Heart left ventricle (tissue), 16 donors: ENCODE measurements at regions not wholly inside any gene's neighbourhood (a gene's known extent, or its start where the extent isn't known, plus 50 kb on each side); places are given as distances from the start of the nearest gene placed in this dataset.

Experiments
- ATAC-seq, 4 donors: fragments of 200-7000 bp; cut with Tn5 transposase; one replicate each; pipeline ENCODE4 v1.9.1; 2020 to 2022; ENCODE audit warnings: moderate library complexity in 4 of 4, mild to moderate bottlenecking in 3 of 4, moderate number of reproducible peaks in 1 of 4
- DNase-seq, 5 donors: peaks; one replicate each; pipeline ENCODE4 v3.0.0-alpha.2; 2020
- H3K27ac ChIP-seq, 12 donors: fragments of 200-600 bp; sonication (generic) in 4 of 12; one replicate each; pipeline versions ENCODE4 v1.5.0 to v1.8.0; 2016 to 2022; ENCODE audit warnings: mild to moderate bottlenecking in 2 of 12
- H3K27me3 ChIP-seq, 9 donors: fragments of 200-600 bp; sonication (generic) in 2 of 9; one replicate each; pipeline versions ENCODE4 v1.5.1 to v1.8.0; 2016 to 2022; ENCODE audit warnings: mild to moderate bottlenecking in 3 of 9
- H3K36me3 ChIP-seq, 9 donors: fragments of 200-600 bp; sonication (generic) in 2 of 9; one replicate each; pipeline versions ENCODE4 v1.5.0 to v1.8.0; 2018 to 2022; ENCODE audit warnings: mild to moderate bottlenecking in 2 of 9
- H3K4me1 ChIP-seq, 12 donors: fragments of 200-600 bp; sonication (generic) in 4 of 12; one replicate each; pipeline versions ENCODE4 v1.5.0 to v1.8.0; 2016 to 2022; ENCODE audit warnings: mild to moderate bottlenecking in 3 of 12
- H3K4me3 ChIP-seq, 12 donors: fragments of 200-600 bp; sonication (generic) in 4 of 12; one replicate each; pipeline versions ENCODE4 v1.5.0 to v1.8.0; 2017 to 2022; ENCODE audit warnings: mild to moderate bottlenecking in 9 of 12, moderate library complexity in 4 of 12
- H3K9me3 ChIP-seq, 12 donors: fragments of 200-600 bp; sonication (generic) in 4 of 12; one replicate each; pipeline versions ENCODE4 v1.5.0 to v1.8.0; 2016 to 2022; ENCODE audit warnings: mild to moderate bottlenecking in 1 of 12
- POLR2A ChIP-seq, 2 donors: fragments of 450-650 bp; IDR thresholded peaks; one replicate each; pipeline ENCODE4 v1.6.1; 2017; ENCODE audit warnings: antibody characterized with exemption in 2 of 2, mild to moderate bottlenecking in 2 of 2, moderate library complexity in 2 of 2
- WGBS, 4 donors: extraction: QIAGEN DNeasy Blood & Tissue Kit in 2 of 4; methylation state at CpG; one replicate each; pipeline versions ENCODE4 v1.1.5 to v1.1.7; 2013 to 2018; 5-methylcytosine and 5-hydroxymethylcytosine counted together
- intact Hi-C, 10 donors: fragments of 100-400 bp; cut with DNase I; formaldehyde crosslinking; loops; one replicate each; pipeline versions ENCODE4 v1.11.1 to v1.14.2; 2022
- TF ChIP-seq, protein P1 (sequence below), 12 donors: fragments of 200-600 bp; sonication (generic) in 4 of 12; IDR thresholded peaks; one replicate each; pipeline versions ENCODE4 v1.5.0 to v1.8.0; 2018 to 2022; ENCODE audit warnings: antibody characterized with exemption in 12 of 12, mild to moderate bottlenecking in 5 of 12
- donor health status: ischemic (EF 13 %, LVEDD 7.1; RV severe dilation, severe dysfunction).
- donor health status: healthy with polysubstance abuse.
- donor health status: DM: no; HTN: yes; CAD: no.
- donor health status: DM: no; HTN: no; CAD: no.
- donor health status: ischemic (EF 25% LVEDD 6.9; RV normal size, moderate dysfunction).
- donor health status: ischemic (EF 25% LVEDD 5.7; RV mildly dilated, moderate dysfunction).
- donor health status: healthy.
- donor health status: DM: yes; HTN: yes; CAD: no.
- donor health status: ischemic (EF 35%, LVEDD 5.7; RV mildly dilated, moderate dysfunction).
- donor health status: nonischemic (EF 11% LVEDD 7.7; RV severe dilation, severe dysfunction).
- donor health status: DM: yes; HTN: yes; CAD: no.
- donor health status: PGD.
- donor health status: ischemic (EF 29% LVEDD 5.4; RV normal size, mild dysfunction).
- donor health status: nonischemic (EF 23%, LVEDD 6.1; RV moderate dilation, normal function).

DNA sequence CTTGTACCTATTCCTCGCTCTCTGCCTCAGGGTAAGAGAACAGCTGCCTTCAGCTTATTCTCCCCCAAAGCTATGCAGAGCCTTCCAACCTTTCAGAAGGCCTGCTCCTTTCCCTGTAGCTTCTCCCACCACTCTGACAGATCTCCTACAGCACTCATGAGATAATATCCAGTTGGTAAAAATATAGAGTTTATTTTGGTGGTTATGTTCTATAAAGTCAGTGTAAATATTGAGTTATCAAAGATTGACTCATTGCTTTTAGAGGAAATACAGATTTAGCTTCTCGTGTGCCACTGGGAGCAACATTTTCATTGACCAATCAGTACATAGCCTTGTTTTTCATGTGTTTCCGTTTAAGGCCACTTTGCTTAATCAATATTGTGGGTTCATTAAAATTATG, 216.2 kb upstream of the TECRL start:
- no peak overlapping the region for H3K4me3 ChIP-seq
- ATAC-seq (no peak), DNase-seq (no peak)
- no peaks in the 10 kb centered on the region for H3K36me3 ChIP-seq
- intact Hi-C loops, result no loop called here
- H3K27ac ChIP-seq, result no peak overlapping the region
- WGBS, 4 donors, result 66 to 76% (median 70%) methylated on average over 3 of the region's 3 CpGs
- no peak for TF ChIP-seq POLR2A (IDR thresholded peaks at IDR 0.05)
- TF ChIP-seq, protein P1, sequence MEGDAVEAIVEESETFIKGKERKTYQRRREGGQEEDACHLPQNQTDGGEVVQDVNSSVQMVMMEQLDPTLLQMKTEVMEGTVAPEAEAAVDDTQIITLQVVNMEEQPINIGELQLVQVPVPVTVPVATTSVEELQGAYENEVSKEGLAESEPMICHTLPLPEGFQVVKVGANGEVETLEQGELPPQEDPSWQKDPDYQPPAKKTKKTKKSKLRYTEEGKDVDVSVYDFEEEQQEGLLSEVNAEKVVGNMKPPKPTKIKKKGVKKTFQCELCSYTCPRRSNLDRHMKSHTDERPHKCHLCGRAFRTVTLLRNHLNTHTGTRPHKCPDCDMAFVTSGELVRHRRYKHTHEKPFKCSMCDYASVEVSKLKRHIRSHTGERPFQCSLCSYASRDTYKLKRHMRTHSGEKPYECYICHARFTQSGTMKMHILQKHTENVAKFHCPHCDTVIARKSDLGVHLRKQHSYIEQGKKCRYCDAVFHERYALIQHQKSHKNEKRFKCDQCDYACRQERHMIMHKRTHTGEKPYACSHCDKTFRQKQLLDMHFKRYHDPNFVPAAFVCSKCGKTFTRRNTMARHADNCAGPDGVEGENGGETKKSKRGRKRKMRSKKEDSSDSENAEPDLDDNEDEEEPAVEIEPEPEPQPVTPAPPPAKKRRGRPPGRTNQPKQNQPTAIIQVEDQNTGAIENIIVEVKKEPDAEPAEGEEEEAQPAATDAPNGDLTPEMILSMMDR (IDR thresholded peaks at IDR 0.05), result no peak
- no peaks in the 10 kb centered on the region for H3K9me3 ChIP-seq
- H3K27me3 ChIP-seq, result no peaks in the 10 kb centered on the region
- no peaks in the 10 kb centered on the region for H3K4me1 ChIP-seq

DNA sequence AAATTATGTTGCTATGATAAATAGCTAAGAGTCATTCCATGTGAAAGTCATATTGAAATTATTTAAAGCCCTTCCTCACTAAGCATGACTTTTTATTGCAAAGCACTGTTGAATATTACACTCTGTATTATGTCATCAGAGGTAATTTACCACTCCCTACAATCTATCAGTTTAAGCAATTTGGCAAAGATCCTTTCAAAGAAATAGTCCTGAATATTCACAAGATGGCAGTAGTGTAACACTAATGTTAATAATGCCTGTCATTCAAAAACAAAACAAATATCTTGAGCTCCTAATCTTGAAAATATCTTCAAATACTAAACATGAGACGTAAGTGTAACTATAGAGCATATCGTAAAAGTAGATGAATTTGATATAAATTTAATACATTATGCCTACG, 208.6 kb upstream of the TECRL start:
- Histone ChIP-seq H3K4me3 (no peak overlapping the region), H3K27ac (no peak overlapping the region), H3K4me1 (no peaks in the 10 kb centered on the region), H3K27me3 (no peaks in the 10 kb centered on the region), H3K9me3 (no peaks in the 10 kb centered on the region), H3K36me3 (no peaks in the 10 kb centered on the region)
- intact Hi-C loops, result no loop called here
- WGBS, 4 donors, result 50 to 64% (median 63%) methylated on average over 3 of the region's 3 CpGs
- TF ChIP-seq POLR2A (IDR thresholded peaks at IDR 0.05), result no peak
- TF ChIP-seq, protein P1 (IDR thresholded peaks at IDR 0.05), result no peak
- DNase-seq (no peak), ATAC-seq (no peak)

DNA sequence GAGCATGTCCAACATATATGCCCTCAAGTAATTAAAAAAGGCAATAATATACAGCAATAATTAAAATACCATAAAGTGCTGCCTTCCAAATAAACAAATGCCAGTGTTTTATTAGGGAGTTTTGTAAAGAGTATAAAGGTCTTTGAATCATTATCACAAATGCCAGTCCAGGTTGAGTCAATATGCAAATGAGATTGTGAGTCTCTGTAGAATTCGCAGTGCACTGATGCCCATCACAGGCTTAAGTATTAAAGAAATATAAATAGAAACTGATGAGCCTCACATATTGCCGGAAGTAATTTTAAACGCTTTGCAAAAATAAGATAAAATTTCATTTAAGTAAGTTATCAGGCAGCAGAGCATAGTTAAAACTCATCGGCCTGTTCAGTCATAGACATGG, 205.0 kb upstream of the TECRL start:
- intact Hi-C loops, result no loop called here
- H3K4me3 ChIP-seq, result no peak overlapping the region
- no peaks in the 10 kb centered on the region for H3K27me3 ChIP-seq
- DNase-seq, result no peak
- H3K36me3 ChIP-seq, result no peaks in the 10 kb centered on the region
- no peaks in the 10 kb centered on the region for H3K4me1 ChIP-seq
- WGBS, 4 donors, result 68 to 75% (median 71%) methylated on average over 4 of the region's 4 CpGs
- no peak for ATAC-seq
- TF ChIP-seq, protein P1 (IDR thresholded peaks at IDR 0.05), result no peak
- no peak for TF ChIP-seq POLR2A (IDR thresholded peaks at IDR 0.05)
- no peaks in the 10 kb centered on the region for H3K9me3 ChIP-seq
- H3K27ac ChIP-seq, result no peak overlapping the region

DNA sequence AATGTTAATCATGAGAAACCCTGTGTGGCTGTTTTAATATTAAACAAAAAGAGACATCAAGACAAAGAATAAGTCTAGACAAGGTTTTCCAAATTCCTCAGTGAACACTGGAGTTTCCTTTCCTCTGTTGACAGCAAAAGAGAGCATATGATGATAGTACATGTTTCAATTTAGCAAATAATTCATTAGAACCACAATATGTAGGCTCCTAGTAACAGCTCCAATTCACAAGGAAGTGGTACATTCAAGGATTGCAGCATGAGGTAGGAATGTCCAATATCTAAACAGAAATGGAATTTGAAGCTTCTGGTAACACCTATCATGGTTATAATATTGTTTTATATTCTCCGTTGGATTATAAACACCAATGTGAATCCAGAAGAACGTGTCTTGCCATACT, 203.8 kb upstream of the TECRL start:
- Histone ChIP-seq H3K27me3 (no peaks in the 10 kb centered on the region), H3K4me3 (no peak overlapping the region), H3K27ac (no peak overlapping the region), H3K36me3 (no peaks in the 10 kb centered on the region), H3K9me3 (no peaks in the 10 kb centered on the region), H3K4me1 (no peaks in the 10 kb centered on the region)
- intact Hi-C loops, result no loop called here
- TF ChIP-seq POLR2A (IDR thresholded peaks at IDR 0.05), result no peak
- TF ChIP-seq, protein P1 (IDR thresholded peaks at IDR 0.05), result no peak
- ATAC-seq (no peak), DNase-seq (no peak)
- WGBS, 4 donors, result 66 to 76% (median 75%) methylated on average over 2 of the region's 2 CpGs
